AML-193 (cell line): ENCODE measurements at regions not wholly inside any gene's neighbourhood (a gene's known extent, or its start where the extent isn't known, plus 50 kb on each side); places are given as distances from the start of the nearest gene placed in this dataset.
"Not testable (repeated sequence)": the region's sequence is repeated elsewhere in the genome, so short reads cannot be mapped to it uniquely, and the experiment has no call there.

Experiments
- DNase-seq, 2 experiments: peaks; one replicate each; lab custom pipeline; 2025; lab: John Stamatoyannopoulos, UW

DNA sequence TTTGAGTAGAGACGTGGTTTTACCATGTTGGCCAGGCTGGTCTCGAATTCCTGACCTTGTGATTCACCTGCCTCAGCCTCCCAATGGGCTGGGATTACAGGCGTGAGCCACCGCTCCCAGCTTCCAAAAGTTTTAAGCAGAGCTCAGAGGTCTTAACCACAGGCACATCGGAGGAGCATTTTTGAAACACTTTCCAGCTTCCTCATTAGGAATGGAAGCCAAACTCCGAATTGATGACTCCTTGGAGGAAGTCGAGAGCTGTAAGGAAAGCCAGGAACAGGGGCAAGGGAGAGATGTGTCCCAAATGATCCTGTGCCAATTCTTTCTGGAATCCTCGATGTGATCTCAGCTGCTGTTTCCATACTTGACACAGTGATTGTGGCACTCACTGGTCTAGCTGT, 56.2 kb upstream of the CCZ1B start:
- not testable (repeated sequence) for DNase-seq

DNA sequence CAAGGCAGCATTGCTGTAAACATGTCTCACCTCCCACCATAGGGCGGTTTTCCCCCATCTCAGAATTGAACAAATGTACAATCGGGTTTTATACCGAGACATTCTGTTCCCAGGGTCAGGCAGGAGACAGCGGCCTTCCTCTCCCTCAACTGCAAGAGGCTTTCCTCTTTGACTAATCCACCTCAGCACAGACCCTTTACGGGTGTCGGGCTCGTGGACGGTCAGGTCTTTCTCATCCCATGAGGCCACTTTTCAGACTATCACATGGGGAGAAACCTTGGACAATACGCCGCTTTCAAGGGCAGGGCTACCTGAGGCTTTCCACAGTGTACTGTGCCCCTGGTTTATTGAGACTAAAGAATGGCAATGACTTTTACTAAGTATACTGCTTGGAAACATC, 57.7 kb upstream of the CCZ1B start:
- not testable (repeated sequence) for DNase-seq

DNA sequence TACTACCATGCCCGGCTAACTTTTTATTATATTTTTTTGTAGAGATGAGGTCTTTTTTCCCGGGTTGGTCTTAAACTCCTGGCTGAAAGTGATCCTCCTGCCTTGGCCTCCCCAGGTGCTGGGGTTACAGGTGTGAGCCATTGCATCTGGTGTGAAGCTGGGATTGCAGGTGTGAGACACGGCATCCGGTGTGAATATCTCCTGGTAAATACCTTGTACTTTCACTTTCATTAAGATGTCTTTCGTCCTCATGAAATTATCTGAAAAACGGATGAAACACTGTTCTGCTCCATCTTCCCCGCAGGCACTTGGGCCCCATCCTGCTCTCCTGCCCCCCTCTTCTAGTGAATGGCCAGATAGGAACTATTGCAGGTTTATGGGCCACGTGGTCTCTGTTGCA, 60.1 kb upstream of the CCZ1B start:
- no peak for DNase-seq

DNA sequence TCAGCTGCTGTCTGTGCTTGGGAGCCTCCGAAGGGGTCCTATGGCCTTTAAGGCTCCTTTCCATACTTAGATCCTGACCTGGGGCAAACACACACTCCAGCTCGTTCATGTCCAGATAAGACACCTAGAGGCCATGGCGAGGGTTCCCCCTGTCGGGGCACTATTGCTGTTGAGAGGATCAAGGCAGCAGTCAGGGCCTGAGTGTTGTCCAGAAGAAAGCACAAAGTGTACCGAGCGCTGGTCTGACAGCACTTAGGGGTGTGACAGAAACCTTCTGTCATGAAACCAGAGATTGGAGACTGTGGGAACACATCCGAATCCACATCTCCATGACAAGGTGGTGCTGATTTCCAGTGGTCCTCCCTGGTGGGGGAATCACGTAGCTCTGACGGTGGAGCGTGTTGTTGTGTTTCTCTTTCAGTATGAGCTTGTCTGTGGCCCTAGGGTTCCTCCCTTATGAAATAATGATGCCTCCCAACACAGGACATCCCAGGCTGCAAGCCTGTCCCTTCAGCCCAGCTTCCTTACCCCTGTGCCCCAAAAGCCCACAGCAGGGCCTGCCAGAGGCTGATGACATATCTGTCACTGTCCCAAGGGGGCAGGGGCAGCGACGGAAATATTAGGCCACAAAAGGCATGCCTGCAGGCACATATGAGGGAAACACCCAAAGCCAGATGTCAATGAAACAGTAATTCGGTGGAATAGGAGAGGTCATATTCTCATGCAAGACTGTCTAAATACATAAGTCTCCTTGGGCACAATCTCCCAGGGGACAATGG, 62.4 kb upstream of the CCZ1B start:
- DNase-seq: not testable (repeated sequence)

DNA sequence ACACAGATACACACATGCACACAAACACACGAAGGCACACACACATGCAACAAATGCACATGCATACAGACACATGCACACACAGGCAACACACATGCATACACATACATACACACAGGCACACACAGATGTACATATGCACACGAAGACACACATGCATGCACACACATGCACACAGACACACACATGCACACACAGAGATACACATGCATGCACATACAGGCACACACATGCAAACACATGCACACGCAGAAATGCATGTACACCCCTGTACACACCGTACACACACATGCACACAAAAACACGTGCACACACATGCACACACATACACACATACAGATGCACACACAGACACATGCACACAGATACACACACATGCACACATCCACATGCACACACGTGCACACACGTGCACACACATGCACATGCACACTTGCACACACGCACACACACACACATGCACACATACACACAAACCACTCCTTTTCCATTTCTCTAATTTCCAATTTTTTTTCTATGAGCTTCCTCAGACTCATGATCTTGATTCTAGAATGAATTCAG, 63.3 kb upstream of the CCZ1B start:
- DNase-seq: no peak

GRCh38 chr7:6902097-6902518, 76.0 kb upstream of the CCZ1B start:
- not testable (repeated sequence) for DNase-seq

- DNase-seq: not testable (repeated sequence)
Observed at GRCh38 chr7:6903289-6903688, 77.2 kb upstream of the CCZ1B start.

DNA sequence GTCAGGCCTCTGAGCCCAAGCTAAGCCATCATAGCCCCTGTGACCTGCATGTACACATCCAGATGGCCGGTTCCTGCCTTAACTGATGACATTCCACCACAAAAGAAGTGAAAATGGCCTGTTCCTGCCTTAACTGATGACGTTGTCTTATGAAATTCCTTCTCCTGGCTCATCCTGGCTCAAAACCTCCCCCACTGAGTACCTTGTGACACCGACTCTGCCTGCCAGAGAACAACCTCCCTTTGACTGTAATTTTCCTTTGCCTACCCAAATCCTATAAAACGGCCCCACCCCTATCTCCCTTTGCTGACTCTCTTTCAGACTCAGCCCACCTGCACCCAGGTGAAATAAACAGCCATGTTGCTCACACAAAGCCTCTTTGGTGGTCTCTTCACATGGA, 77.7 kb upstream of the CCZ1B start:
- not testable (repeated sequence) for DNase-seq

- no peak for DNase-seq
Observed at GRCh38 chr7:6917258-6917657, 91.2 kb upstream of the CCZ1B start.

DNA sequence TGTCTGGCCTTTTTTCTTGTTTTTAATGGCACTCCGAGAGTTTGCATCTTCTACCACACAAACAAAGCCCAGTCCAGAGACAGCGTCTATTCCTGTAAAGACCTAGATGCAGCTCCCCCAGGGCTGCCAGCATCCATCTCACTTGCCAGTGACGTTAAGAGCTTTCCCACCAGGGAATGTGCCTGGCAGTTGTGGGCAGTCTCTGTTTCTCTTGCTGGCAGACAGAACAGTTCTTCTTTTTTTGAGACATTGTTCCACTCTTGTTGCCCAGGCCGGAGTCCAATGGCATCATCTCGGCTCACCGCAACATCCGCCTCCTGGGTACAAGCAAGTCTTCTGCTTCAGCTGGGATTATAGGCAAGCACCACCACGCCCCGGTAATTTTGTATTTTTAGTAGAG, 93.1 kb upstream of the CCZ1B start:
- not testable (repeated sequence) for DNase-seq

DNA sequence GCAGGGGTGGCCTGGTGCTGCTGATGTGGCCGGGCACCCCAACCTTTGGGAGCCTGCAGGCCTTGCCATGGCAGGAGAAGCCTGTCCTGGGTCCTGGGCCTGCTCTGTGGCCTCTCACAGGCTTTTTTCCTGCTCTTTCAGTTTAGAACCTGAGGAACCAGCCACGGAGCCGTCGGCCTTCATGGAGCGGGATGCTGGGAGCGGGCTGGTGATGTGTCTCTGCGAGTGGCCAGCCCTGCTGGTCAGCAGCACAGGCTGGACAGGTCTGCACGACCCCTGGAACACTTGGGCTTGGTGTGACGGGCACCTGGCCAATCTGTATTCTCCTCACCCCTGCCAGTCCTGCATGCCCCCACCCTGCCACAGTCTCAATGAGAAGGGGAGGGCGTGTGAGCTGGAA, 98.4 kb upstream of the CCZ1B start:
- DNase-seq: not testable (repeated sequence)

DNA sequence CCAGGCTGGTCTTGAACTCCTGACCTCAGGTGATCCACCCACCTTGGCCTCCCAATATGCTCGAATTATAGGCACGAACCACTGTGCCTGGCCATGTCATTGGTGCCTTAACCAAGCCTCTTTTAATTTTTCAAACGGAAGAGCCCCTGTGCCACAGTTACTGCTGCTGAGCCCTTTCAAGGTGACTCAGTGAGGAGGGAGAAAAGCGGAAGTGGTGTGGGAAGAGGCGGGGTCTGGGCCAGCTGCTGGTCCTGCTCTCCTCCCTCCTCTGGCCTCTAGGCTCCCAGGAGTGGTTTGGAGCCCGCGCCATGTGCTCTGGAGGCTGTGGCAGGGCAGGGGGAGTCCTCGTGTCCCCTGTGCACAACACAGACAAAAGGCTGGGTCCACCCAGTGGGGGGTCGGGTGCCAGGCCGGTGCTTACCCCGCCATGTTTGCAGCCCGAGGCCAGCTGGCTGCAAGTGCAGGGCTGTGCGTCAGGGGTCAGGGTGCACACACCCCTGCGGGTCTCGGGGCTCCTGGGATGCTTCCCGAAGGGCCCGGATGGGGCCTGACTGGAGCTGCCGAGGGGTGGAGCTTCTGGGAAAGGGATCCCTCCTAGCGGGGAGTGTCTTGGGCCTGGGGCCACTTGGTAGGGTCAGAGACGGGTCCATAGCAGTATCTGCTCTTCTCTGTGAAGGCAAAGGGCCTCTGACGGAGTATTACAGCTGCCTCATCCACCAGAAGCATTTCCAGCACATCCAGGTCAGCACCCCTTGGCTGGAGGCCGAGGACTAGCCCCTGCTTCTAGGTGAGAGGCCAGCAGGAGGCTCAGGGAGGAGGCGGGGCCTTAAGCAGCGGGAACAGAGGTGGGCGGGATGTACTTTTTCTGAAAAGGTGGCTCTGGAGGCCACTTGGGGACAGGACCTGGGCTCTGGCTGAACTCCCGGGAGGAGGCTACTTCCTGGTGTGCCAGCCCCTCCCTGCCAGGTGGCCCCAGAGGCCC, 100.4 kb upstream of the CCZ1B start:
- not testable (repeated sequence) for DNase-seq

- DNase-seq: not testable (repeated sequence)
Observed at GRCh38 chr7:6927643-6928042, 101.6 kb upstream of the CCZ1B start.

DNA sequence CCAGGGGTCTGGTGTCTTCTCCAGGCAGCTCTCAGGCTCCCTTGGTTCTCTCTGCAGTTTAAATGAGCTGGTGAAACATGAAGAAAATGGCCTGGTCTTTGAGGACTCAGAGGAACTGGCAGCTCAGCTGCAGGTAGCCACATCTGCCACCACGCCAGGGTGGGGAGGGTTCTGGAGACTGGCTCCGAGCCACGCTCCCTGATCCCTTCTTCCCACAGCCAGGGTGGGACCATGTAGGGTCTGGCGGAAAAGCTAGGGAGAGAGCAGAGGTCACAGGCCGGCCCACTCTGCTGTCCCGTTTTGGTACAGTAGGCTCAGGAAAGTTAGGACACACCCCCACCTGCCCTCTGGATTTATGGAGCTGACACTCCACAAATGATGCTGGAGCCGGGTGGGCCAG, 103.5 kb upstream of the CCZ1B start:
- DNase-seq: not testable (repeated sequence)

DNA sequence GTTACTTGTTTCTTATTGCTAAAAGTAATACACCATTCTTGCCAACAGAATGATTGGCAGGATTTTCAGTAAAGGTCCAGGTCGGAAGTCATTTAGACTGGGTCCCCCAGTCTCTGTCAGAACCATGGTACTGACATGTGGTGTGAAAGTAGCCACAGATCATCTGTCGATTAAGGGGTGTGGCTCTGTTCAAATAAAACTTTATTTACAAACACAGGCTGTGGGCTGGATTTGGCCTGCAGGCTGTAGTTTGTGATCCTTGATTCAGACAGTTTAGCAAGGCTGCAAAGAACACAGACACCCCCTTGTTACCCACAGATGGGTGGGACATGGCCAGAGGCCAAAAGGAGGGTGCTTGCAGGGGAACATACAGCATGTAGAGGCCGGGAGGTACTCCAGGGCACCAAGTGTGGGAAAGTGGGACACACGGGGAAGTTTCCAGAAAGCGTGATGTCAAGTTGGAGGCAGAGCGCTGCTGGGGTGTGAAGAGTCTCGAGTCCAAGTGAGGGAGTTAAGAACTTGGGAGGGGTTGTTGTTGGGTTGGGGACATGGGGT, 104.1 kb upstream of the CCZ1B start:
- not testable (repeated sequence) for DNase-seq

DNA sequence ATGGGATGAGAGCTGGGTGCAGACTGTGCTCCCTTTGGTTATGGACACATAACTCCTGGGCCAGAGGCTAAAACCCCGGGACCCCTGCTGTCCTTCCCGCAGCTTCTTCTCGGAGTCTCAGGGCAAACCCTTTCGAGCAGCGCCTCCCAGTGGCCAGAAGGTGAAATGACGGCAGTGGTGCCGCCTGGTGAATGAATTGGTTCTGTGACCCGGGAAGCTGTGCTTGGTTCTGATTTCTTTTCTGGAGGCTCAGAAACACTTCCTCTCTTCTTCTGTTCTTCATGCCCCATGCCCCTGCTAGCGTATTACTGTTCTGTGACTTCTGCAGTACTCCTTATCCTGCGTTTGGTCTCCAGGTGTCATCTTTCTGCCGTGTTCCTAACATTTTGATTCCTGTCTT, 104.7 kb upstream of the CCZ1B start:
- not testable (repeated sequence) for DNase-seq

- DNase-seq: not testable (repeated sequence)
Observed at GRCh38 chr7:6931456-6931855, 105.4 kb upstream of the CCZ1B start.

GRCh38 chr7:6933954-6934632, 108.0 kb upstream of the CCZ1B start:
- not testable (repeated sequence) for DNase-seq

GRCh38 chr7:6934981-6935380, 108.9 kb upstream of the CCZ1B start:
- DNase-seq: no peak

DNA sequence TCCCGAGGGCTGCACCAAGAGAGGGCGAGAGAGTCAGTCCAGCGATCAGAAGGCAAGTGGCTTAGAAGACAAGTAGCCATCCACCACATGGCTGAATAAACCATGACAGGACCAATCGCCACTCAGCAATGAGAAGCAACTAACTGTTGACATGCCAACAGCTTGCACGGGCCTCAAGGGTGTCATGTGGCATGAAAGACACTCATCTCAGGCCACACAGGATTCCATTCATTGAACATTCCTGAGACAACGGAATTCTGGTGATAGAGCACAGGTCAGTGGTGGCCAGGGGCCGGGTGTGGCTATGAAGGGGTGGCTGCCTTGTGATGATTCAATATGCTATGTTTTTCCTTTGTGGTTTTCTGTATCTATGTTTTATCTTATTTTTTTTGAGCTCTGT, 110.6 kb upstream of the CCZ1B start:
- not testable (repeated sequence) for DNase-seq

GRCh38 chr7:6937746-6938145, 111.7 kb upstream of the CCZ1B start:
- DNase-seq: not testable (repeated sequence)
